IMR-90 (cell line): ENCODE measurements at regions not wholly inside any gene's neighbourhood (a gene's known extent, or its start where the extent isn't known, plus 50 kb on each side); places are given as distances from the start of the nearest gene placed in this dataset.

Source experiments
- BHLHE40 ChIP-seq: fragments of 150-350 bp; IDR thresholded peaks from 2 replicates; pipeline ENCODE4 v1.6.1; 2016; ENCODE audit warnings: mild to moderate bottlenecking, low read depth, low read length
- MAFK ChIP-seq: IDR thresholded peaks from 2 replicates; pipeline ENCODE4 v1.6.1; 2012; ENCODE audit warnings: low read depth, low read length, improper control_type of control experiment
- POLR2A ChIP-seq: IDR thresholded peaks from 2 replicates; pipeline ENCODE4 v1.6.1; 2012; ENCODE audit warnings: mild to moderate bottlenecking, low read depth, low read length
- RAD21 ChIP-seq: IDR thresholded peaks from 2 replicates; pipeline ENCODE4 v1.6.1; 2012; ENCODE audit warnings: low read length, improper control_type of control experiment
- RCOR1 ChIP-seq: IDR thresholded peaks from 2 replicates; pipeline ENCODE4 v1.6.1; 2012; ENCODE audit warnings: mild to moderate bottlenecking, low read length, improper control_type of control experiment; ENCODE audit not compliant: insufficient replicate concordance
- RFX5 ChIP-seq: IDR thresholded peaks from 2 replicates; pipeline ENCODE4 v1.8.0; 2012; ENCODE audit warnings: low read depth, mild to moderate bottlenecking, low read length, moderate library complexity
- USF2 ChIP-seq: fragments of 150-350 bp; IDR thresholded peaks from 2 replicates; pipeline ENCODE4 v1.6.1; 2017; ENCODE audit warnings: mild to moderate bottlenecking, antibody characterized with exemption, low read length, low read depth
- TF ChIP-seq, protein P1 (sequence below): conservative IDR thresholded peaks from 2 replicates; pipeline ENCODE4 v1.5.1; 2012; ENCODE audit warnings: mild to moderate bottlenecking, low read depth, low read length, improper control_type of control experiment

DNA sequence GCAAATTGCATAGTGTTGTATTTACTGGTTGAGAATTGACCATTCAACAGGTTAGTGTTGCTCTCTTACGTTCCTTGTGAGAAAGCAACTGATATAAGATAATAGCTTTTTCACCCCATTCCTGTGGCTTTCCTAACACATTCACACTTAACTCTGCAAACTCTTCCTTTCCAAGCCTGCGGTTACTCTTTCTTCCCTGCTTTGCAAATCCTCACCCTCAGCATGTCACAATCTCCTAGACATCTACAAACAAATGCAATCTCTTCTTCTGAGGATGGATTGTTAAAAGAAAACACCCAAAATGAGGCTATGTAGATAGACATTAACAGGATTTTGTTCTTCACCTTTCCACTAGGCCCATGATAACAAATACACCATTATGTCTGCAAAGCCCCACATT lies 771.7 kb upstream of the PCDH7 start:
- TF ChIP-seq USF2, result no peak
- TF ChIP-seq, protein P1, sequence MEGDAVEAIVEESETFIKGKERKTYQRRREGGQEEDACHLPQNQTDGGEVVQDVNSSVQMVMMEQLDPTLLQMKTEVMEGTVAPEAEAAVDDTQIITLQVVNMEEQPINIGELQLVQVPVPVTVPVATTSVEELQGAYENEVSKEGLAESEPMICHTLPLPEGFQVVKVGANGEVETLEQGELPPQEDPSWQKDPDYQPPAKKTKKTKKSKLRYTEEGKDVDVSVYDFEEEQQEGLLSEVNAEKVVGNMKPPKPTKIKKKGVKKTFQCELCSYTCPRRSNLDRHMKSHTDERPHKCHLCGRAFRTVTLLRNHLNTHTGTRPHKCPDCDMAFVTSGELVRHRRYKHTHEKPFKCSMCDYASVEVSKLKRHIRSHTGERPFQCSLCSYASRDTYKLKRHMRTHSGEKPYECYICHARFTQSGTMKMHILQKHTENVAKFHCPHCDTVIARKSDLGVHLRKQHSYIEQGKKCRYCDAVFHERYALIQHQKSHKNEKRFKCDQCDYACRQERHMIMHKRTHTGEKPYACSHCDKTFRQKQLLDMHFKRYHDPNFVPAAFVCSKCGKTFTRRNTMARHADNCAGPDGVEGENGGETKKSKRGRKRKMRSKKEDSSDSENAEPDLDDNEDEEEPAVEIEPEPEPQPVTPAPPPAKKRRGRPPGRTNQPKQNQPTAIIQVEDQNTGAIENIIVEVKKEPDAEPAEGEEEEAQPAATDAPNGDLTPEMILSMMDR, result no peak
- TF ChIP-seq BHLHE40, result no peak
- TF ChIP-seq MAFK, result no peak
- no peak for TF ChIP-seq RFX5
- TF ChIP-seq RCOR1, result no peak
- TF ChIP-seq POLR2A, result no peak
- TF ChIP-seq RAD21, result no peak
